ENCODE measurements at regions not wholly inside any gene's neighbourhood (a gene's known extent, or its start where the extent isn't known, plus 50 kb on each side); places are given as distances from the start of the nearest gene placed in this dataset.

DNA sequence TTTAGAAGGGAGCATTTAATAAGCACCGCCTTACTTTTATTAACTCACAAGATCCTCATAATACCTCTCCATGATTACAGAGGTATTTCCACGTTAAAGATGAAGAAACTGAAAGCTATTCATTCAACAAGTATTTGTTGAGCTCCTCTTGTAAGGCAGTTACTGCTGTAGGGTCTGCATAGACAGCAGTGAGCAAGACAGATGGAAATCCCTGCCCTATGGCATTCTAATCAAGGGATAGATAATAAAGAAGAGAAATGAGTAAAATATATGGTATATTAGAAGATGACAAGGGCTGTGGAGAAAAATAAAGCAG is 77.8 kb upstream of the CTNNBL1 start:
- peaks cover 11% of the 10 kb centered on the region for H3K27me3 Mint-ChIP-seq (ENCODE audit: low read depth)
- intact Hi-C loops (cut with micrococcal nuclease) = no loop called here
- H3K4me1 Mint-ChIP-seq (ENCODE audit: low read depth) = no peaks in the 10 kb centered on the region
- no peak overlapping the region for H3K27ac Mint-ChIP-seq
- no peaks in the 10 kb centered on the region for H3K9me3 Mint-ChIP-seq
- H3K4me3 Mint-ChIP-seq (ENCODE audit: low read depth) = no peak overlapping the region
- H3K36me3 Mint-ChIP-seq (ENCODE audit: low read depth) = no peaks in the 10 kb centered on the region
- no peak for DNase-seq (ENCODE audit: low spot score)

DNA sequence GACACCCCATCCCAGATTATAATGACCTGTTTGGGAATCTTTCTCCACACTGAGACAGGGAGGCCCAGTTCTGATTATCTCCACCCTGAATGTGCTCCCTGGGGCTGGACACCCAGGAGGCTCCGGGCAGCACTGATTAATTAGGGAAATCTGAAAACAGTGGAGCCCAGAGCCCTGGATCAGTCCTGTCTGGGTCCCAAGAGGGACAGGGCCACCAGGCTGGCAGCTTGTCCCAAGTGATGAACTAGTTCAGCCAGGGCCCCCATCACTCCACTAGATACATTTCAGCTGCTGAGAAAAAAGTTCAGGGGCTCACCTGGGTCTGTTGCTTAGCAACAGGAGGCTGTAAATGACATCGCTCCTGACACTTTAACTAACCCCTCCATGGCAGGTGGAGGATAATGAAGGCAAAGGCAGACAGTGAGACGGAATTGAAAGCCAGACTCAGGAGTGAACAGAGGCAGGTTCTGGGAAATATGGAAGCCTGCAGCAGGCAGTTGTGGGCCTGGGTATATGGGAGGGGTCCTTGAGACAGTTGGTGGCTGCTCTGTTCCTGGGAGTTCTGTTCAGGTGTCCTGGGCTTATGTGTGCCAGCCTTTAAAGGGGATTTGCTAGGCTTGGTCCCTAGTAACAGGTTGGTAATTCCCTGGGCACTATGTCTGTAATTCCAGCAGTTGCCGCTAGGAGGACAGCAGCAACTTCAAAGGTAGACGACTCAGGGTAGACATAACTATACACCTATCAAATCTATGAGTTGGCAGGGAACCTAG is 78.3 kb upstream of the CTNNBL1 start:
- H3K27me3 Mint-ChIP-seq (ENCODE audit: low read depth) = peaks cover 9% of the 10 kb centered on the region
- H3K9me3 Mint-ChIP-seq = no peaks in the 10 kb centered on the region
- H3K4me1 Mint-ChIP-seq (ENCODE audit: low read depth) = no peaks in the 10 kb centered on the region
- intact Hi-C loops (cut with micrococcal nuclease) = no loop called here
- DNase-seq (ENCODE audit: low spot score) = peak; percentile 29
- no peak overlapping the region for H3K4me3 Mint-ChIP-seq (ENCODE audit: low read depth)
- no peak overlapping the region for H3K27ac Mint-ChIP-seq
- H3K36me3 Mint-ChIP-seq (ENCODE audit: low read depth) = no peaks in the 10 kb centered on the region

DNA sequence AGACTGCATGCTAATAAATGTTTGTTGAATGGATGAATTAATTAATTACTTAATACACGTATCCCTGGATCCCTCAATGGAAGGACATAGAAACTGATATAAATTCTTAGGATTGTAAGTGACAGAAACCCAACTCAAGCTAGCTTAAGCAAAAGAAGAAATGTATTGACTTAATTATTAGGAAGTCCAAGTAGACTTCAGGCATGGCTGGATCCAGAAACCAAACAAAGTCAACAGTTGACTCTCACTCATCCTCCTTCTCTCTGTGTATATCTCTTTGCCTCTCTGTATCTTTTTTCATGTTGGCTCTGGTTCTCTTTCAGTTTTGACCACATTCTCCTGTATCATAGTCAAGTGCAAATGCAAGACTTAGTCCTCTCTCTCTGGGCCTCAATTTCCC is 82.0 kb upstream of the CTNNBL1 start:
- H3K4me3 Mint-ChIP-seq (ENCODE audit: low read depth) = no peak overlapping the region
- no peak overlapping the region for H3K27ac Mint-ChIP-seq
- no peaks in the 10 kb centered on the region for H3K9me3 Mint-ChIP-seq
- intact Hi-C loops (cut with micrococcal nuclease) = no loop called here
- no peaks in the 10 kb centered on the region for H3K27me3 Mint-ChIP-seq (ENCODE audit: low read depth)
- DNase-seq (ENCODE audit: low spot score) = no peak
- no peaks in the 10 kb centered on the region for H3K36me3 Mint-ChIP-seq (ENCODE audit: low read depth)
- H3K4me1 Mint-ChIP-seq (ENCODE audit: low read depth) = no peaks in the 10 kb centered on the region

DNA sequence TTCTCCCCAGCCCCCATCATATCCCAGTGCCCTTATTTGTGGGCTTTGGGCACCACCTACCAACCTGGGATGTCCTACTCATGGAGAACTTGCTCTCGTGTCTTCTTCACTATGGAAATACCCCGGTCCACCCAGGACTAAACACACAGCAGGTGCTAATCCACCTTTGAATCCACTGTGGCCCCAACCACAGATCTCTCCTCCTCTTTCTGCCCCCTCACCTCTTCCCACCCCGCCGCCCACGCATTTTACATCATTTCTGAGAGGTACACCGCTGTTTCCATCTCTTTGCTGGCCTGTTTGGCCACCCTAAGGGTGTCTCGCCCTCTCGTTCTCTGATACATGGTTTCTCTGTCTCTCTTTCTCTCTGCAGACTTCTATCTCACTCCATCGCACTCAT is 82.5 kb upstream of the CTNNBL1 start:
- Mint-ChIP-seq H3K4me3 (ENCODE audit: low read depth) (no peak overlapping the region), H3K27ac (no peak overlapping the region), H3K9me3 (no peaks in the 10 kb centered on the region), H3K27me3 (ENCODE audit: low read depth) (no peaks in the 10 kb centered on the region), H3K4me1 (ENCODE audit: low read depth) (no peaks in the 10 kb centered on the region), H3K36me3 (ENCODE audit: low read depth) (no peaks in the 10 kb centered on the region)
- DNase-seq (ENCODE audit: low spot score) = no peak
- intact Hi-C loops (cut with micrococcal nuclease) = no loop called here

DNA sequence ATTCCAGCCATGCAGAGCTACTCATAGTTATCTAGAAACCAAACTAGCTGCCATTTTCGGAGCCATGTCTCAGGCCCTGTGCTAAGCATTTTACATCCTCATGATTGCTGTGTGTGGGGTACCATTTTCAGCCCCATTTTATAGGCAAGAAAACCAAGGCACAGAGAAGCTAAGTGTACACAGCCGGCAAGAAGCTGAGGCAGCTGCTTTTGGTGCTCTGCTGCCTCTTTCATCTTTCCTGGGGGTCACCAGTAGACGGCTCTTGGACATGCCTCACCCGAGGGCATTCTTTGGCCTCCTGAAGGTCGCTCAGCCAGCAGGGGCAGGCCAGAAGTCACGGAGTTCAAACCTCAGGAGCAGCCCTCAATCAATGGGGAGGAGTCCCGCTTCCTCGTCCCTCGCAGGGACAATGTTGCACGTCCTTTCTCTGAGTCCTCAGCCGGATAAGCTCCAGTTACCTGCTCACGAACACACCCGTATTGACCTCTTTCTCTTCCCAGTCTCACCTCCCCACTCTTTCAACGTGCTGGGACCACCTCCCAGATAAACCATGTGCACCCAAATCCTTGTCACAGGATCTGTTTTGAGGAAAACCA is 82.6 kb upstream of the BLCAP start:
- Mint-ChIP-seq H3K4me3 (ENCODE audit: low read depth) (no peak overlapping the region), H3K27ac (no peak overlapping the region), H3K9me3 (no peaks in the 10 kb centered on the region), H3K4me1 (ENCODE audit: low read depth) (no peaks in the 10 kb centered on the region), H3K36me3 (ENCODE audit: low read depth) (no peaks in the 10 kb centered on the region), H3K27me3 (ENCODE audit: low read depth) (peaks cover 2% of the 10 kb centered on the region)
- intact Hi-C loops (cut with micrococcal nuclease) = no loop called here
- DNase-seq (ENCODE audit: low spot score) = no peak

DNA sequence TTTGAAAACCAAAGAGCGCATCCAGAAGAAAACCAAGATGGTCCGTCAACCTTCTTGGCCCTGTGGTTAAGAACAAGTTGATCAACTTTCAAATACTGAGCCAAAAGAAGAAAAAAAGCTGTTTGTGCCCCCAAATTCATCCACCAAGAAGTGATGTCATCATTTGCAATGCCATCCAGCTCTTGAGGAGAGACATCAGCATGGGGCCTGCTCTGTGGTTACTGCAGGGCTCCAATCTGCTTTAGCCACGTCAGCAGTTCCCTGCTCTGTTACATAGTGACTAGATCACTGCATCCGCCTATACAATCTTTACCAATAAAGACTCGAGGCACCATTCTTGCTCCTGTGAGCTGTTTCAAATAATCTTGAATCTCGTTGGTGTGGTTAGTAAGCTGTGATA is 75.0 kb upstream of the BLCAP start:
- intact Hi-C loops (cut with micrococcal nuclease) = no loop called here
- Mint-ChIP-seq H3K27me3 (ENCODE audit: low read depth) (peaks cover 13% of the 10 kb centered on the region), H3K4me3 (ENCODE audit: low read depth) (no peak overlapping the region), H3K27ac (no peak overlapping the region), H3K9me3 (no peaks in the 10 kb centered on the region), H3K4me1 (ENCODE audit: low read depth) (no peaks in the 10 kb centered on the region), H3K36me3 (ENCODE audit: low read depth) (no peaks in the 10 kb centered on the region)
- DNase-seq (ENCODE audit: low spot score) = no peak

DNA sequence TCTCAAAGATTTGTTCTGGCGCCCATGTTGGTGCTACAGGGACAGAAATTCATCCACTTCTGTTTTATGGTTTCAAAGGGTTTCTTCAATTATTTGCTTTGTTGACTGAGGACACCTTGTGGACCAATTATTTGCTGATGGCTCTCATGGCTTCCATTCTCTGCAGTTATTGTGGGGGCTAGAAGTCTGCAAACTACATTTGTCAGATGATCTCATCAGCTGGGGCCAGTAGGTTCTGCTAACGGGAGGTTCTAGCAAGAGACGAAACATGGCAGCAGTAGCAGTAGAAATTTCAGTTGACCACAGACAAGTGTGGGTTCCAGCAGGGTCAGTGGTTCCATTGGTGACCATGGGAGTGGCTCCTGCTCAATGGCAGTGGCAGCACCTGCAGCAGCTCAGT is 72.8 kb upstream of the BLCAP start:
- H3K4me1 Mint-ChIP-seq (ENCODE audit: low read depth) = no peaks in the 10 kb centered on the region
- no peaks in the 10 kb centered on the region for H3K9me3 Mint-ChIP-seq
- H3K27ac Mint-ChIP-seq = no peak overlapping the region
- H3K27me3 Mint-ChIP-seq (ENCODE audit: low read depth) = peaks cover 17% of the 10 kb centered on the region
- DNase-seq (ENCODE audit: low spot score) = no peak
- no peaks in the 10 kb centered on the region for H3K36me3 Mint-ChIP-seq (ENCODE audit: low read depth)
- intact Hi-C loops (cut with micrococcal nuclease) = no loop called here
- H3K4me3 Mint-ChIP-seq (ENCODE audit: low read depth) = no peak overlapping the region

DNA sequence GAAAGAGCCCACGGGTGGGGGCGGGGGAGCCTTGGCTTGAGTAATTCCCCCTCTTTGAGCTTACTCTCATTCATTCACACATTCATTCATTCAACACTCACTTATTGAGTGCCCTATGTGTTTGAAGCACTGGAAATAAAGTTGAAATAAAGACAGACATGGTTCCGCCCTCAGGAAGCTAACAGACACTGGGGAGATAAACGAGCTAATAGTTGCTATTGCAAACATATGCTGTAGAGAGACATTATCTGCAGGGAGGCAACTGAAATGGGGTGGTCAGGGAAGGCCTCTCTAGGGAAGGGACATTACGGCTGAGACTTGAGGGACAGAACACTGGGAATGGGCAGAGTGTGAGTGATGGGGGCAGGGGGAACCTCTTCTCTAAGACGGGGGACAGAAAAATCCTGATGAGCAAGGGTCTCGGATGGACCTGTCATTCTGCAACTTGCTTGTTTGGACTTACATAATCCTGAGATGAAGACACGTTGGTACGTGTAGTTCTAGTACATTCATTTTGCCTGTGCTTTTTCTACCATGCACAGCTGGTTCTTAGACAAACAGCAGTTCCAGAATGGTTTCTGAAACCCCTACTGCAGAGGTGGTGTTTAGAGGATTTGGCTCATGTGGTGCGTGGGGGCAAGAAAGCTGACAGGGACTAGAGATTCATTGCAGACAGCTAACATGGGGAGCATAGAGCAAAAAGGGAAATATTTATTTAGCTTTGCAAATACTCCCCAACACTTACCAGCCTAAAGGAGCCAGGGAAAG is 71.1 kb upstream of the BLCAP start:
- no peaks in the 10 kb centered on the region for H3K4me1 Mint-ChIP-seq (ENCODE audit: low read depth)
- H3K27me3 Mint-ChIP-seq (ENCODE audit: low read depth) = peaks cover 15% of the 10 kb centered on the region
- H3K9me3 Mint-ChIP-seq = no peaks in the 10 kb centered on the region
- H3K36me3 Mint-ChIP-seq (ENCODE audit: low read depth) = no peaks in the 10 kb centered on the region
- no peak overlapping the region for H3K27ac Mint-ChIP-seq
- intact Hi-C loops (cut with micrococcal nuclease) = no loop called here
- H3K4me3 Mint-ChIP-seq (ENCODE audit: low read depth) = no peak overlapping the region
- no peak for DNase-seq (ENCODE audit: low spot score)

DNA sequence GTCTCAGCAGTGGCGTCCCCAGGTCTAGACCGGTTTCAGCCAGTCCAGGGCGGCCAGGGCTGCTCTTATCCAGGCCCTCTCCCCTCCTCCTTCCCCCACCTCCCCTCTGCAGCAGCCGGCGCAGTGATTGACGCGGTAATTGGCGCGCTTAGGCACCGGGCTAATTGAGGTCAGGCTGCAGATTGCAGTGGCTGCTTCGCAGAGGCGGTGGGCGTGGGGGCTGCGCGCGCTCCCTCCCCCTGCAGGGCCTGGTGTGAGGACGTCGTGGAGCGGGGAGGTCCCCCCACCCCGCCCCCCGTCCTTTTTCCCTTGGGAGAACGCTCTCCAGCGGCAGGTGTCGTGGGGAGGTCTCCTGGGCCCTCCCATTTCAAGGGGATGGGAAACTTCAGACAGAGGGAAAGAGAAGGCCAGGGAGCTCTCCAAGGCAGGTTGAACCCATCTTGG is 70.4 kb upstream of the BLCAP start:
- no peaks in the 10 kb centered on the region for H3K4me1 Mint-ChIP-seq (ENCODE audit: low read depth)
- no peaks in the 10 kb centered on the region for H3K9me3 Mint-ChIP-seq
- no peak for DNase-seq (ENCODE audit: low spot score)
- no peak overlapping the region for H3K4me3 Mint-ChIP-seq (ENCODE audit: low read depth)
- no peaks in the 10 kb centered on the region for H3K36me3 Mint-ChIP-seq (ENCODE audit: low read depth)
- H3K27me3 Mint-ChIP-seq (ENCODE audit: low read depth) = peaks cover 15% of the 10 kb centered on the region
- no peak overlapping the region for H3K27ac Mint-ChIP-seq
- intact Hi-C loops (cut with micrococcal nuclease) = no loop called here

DNA sequence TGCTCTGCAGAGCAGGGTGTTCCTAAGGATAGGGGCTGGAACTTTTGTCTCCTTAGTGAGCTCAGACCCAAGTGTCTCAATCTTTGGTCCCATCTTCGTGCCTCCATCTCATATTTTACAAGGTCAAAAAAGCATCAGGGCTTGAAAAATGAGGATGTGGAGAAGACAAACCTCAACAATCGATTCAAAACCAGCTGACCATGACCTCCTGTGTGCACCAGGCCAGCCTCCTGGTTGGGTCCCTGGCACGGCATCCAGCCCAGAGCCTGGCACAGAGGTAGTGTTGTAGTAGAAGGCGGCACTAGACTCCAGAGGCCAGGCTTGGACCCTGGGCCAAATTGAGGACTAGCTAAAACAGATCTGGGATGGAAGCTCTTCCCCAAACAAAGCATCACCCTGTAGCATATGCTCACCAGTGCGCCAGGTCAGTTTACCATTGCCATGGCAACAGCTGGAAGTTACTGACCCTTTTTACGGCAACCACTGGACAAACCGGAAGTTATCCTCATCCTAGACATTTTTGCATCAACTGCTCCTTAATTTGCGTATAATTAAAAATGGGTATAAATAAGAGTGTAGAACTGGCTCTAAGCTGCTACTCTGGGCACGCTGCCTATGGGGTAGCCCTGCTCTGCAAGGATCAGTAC is 69.3 kb upstream of the BLCAP start:
- H3K4me3 Mint-ChIP-seq (ENCODE audit: low read depth) = no peak overlapping the region
- peaks cover 15% of the 10 kb centered on the region for H3K27me3 Mint-ChIP-seq (ENCODE audit: low read depth)
- H3K9me3 Mint-ChIP-seq = no peaks in the 10 kb centered on the region
- H3K36me3 Mint-ChIP-seq (ENCODE audit: low read depth) = no peaks in the 10 kb centered on the region
- intact Hi-C loops (cut with micrococcal nuclease) = no loop called here
- H3K27ac Mint-ChIP-seq = no peak overlapping the region
- H3K4me1 Mint-ChIP-seq (ENCODE audit: low read depth) = no peaks in the 10 kb centered on the region
- DNase-seq (ENCODE audit: low spot score) = no peak

DNA sequence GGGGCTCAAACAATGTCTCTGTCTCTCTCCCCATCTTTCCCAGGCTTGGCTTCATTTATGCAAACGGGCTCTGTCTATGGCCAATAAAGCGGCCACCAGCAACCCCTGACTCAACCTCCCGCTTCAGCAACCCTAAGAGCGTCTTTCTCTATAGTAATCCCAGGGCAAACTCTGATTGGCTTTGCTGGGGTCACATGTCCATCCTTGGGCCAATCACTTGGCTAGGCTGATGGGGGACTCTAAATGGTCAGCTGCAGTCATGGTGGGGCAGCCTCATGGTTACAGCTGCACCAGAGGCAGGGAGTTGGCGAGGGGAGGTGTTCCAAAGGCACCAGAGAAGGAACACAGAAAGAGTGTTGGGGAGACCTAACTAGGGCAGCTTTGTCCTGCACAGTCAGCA is 68.5 kb upstream of the BLCAP start:
- Mint-ChIP-seq H3K4me3 (ENCODE audit: low read depth) (no peak overlapping the region), H3K27ac (no peak overlapping the region), H3K9me3 (no peaks in the 10 kb centered on the region), H3K4me1 (ENCODE audit: low read depth) (no peaks in the 10 kb centered on the region), H3K27me3 (ENCODE audit: low read depth) (peaks cover 15% of the 10 kb centered on the region), H3K36me3 (ENCODE audit: low read depth) (no peaks in the 10 kb centered on the region)
- DNase-seq (ENCODE audit: low spot score) = no peak
- intact Hi-C loops (cut with micrococcal nuclease) = no loop called here

DNA sequence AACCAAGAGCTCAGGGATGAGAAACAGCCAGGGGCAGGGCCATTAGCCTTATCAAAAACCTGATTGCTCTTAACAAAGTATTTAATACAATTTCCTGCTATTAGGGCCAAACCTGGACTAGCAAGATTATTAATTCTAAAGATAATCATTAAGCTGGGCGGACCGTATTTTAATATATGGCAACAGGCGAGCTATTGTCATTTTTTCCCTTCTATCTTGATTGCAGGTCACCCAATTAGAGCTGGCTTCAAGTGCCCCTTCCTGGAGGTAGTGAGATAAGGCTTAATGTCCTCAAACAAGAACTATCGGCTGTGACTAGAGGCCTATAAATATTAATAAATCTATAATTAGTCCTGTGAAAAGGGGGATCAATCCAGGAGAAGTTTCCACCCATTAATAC is 66.0 kb upstream of the BLCAP start:
- intact Hi-C loops (cut with micrococcal nuclease) = no loop called here

DNA sequence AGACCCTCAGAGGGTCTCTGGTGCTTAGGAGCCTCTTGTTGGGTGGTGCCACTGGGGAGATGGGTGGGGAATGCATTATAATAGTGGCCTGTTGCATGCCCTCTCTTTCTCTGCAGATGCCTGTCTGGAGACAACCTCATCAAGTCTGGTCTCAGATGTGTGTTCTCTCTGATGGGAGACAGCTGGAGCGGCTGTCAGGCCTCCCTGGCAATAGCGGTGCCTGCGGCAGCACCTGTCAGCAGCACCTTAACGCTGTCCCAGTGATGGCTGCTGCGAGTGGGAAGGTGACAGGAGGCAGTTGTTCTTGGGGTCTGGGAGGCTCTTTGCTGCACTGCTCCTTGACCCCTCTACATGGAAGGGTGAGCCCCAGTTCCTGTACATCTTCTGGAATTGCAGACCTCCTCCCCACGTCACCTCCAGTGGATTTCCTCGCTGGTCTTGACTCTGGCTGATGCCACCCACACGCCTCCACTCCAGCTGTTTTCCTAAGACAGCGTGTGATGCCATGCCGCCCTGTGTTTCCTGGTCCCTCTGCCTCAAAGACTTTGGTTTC is 63.3 kb upstream of the BLCAP start:
- Mint-ChIP-seq H3K36me3 (ENCODE audit: low read depth) (no peaks in the 10 kb centered on the region), H3K4me1 (ENCODE audit: low read depth) (no peaks in the 10 kb centered on the region), H3K4me3 (ENCODE audit: low read depth) (no peak overlapping the region), H3K27me3 (ENCODE audit: low read depth) (peaks cover under 1% of the 10 kb centered on the region), H3K27ac (no peak overlapping the region), H3K9me3 (no peaks in the 10 kb centered on the region)
- DNase-seq (ENCODE audit: low spot score) = no peak
- intact Hi-C loops (cut with micrococcal nuclease) = no loop called here

More for the DNA sequence above, 66.0 kb upstream of the BLCAP start:
- no peaks in the 10 kb centered on the region for H3K9me3 Mint-ChIP-seq
- DNase-seq (ENCODE audit: low spot score) = no peak
- no peak overlapping the region for H3K4me3 Mint-ChIP-seq (ENCODE audit: low read depth)
- no peaks in the 10 kb centered on the region for H3K4me1 Mint-ChIP-seq (ENCODE audit: low read depth)
- peaks cover 11% of the 10 kb centered on the region for H3K27me3 Mint-ChIP-seq (ENCODE audit: low read depth)
- no peaks in the 10 kb centered on the region for H3K36me3 Mint-ChIP-seq (ENCODE audit: low read depth)
- H3K27ac Mint-ChIP-seq = no peak overlapping the region
